ENCODE measurements at regions not wholly inside any gene's neighbourhood (a gene's known extent, or its start where the extent isn't known, plus 50 kb on each side); places are given as distances from the start of the nearest gene placed in this dataset.
"Not testable (repeated sequence)": the region's sequence is repeated elsewhere in the genome, so short reads cannot be mapped to it uniquely, and the experiment has no call there.

GRCh38 chr6:16039892-16040627, 88.8 kb upstream of the MYLIP start:
- not testable (repeated sequence) for DNase-seq

- DNase-seq, result no peak
Measured at GRCh38 chr6:16038938-16039337, 89.9 kb upstream of the MYLIP start.

GRCh38 chr6:16035488-16036080, 93.3 kb upstream of the MYLIP start:
- DNase-seq, result no peak

GRCh38 chr6:16033214-16033613, 95.7 kb upstream of the MYLIP start:
- DNase-seq, result no peak

GRCh38 chr6:16031278-16031981, 97.5 kb upstream of the MYLIP start:
- DNase-seq, result no peak

- DNase-seq, result no peak
Measured at GRCh38 chr6:16028966-16029365, 99.9 kb upstream of the MYLIP start.

GRCh38 chr6:16020259-16020658, 108.6 kb upstream of the MYLIP start:
- no peak for DNase-seq

- DNase-seq, result no peak
Measured at GRCh38 chr6:16019462-16019861, 109.4 kb upstream of the MYLIP start.

GRCh38 chr6:16018626-16019025, 110.3 kb upstream of the MYLIP start:
- DNase-seq, result no peak

- not testable (repeated sequence) for DNase-seq
Measured at GRCh38 chr6:16014325-16014724, 114.6 kb upstream of the MYLIP start.

GRCh38 chr6:16007146-16007545, 121.7 kb upstream of the MYLIP start:
- no peak for DNase-seq

- DNase-seq, result no peak
Measured at GRCh38 chr6:16006681-16007080, 122.2 kb upstream of the MYLIP start.

- no peak for DNase-seq
Measured at GRCh38 chr6:16004934-16005679, 123.8 kb upstream of the MYLIP start.

- DNase-seq, result no peak
Measured at GRCh38 chr6:16003197-16003491, 125.7 kb upstream of the MYLIP start.

- no peak for DNase-seq
Measured at GRCh38 chr6:16002332-16003196, 126.3 kb upstream of the MYLIP start.

GRCh38 chr6:16001158-16001557, 127.7 kb upstream of the MYLIP start:
- no peak for DNase-seq

- no peak for DNase-seq
Measured at GRCh38 chr6:15999201-15999600, 129.7 kb upstream of the MYLIP start.

GRCh38 chr6:15997586-15998388, 131.1 kb upstream of the MYLIP start:
- no peak for DNase-seq

GRCh38 chr6:15996030-15996429, 132.9 kb upstream of the MYLIP start:
- DNase-seq, result no peak

GRCh38 chr6:15995493-15995892, 133.4 kb upstream of the MYLIP start:
- no peak for DNase-seq

- DNase-seq, result no peak
Measured at GRCh38 chr6:15994814-15995459, 133.9 kb upstream of the MYLIP start.

Data from DMS 273 treated with DMSO at 0.1 percent for 48 hours (cell line).